ENCODE measurements at regions not wholly inside any gene's neighbourhood (a gene's known extent, or its start where the extent isn't known, plus 50 kb on each side); places are given as distances from the start of the nearest gene placed in this dataset.
"Not testable (repeated sequence)": the region's sequence is repeated elsewhere in the genome, so short reads cannot be mapped to it uniquely, and the experiment has no call there.

DNA sequence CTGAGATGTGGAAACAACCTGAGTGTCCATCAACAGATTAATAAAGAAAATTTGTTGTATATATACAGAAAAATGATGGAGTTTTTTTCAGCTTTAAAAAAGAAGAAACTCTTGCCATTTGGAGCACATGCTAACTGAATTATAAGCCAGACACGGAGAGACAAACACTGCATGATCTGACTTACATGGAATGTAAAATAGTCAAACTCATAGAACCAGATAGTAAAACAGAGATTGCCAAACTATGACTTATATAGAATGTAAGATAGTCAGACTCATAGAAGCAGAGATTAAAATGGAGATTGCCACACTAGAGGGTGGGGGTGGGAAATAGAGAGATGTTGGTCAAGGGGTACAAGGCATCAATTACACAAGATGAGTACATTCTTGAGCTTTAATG lies 1786.6 kb downstream of the PLA2G4A start:
- no peak for DNase-seq (ENCODE audit: low spot score)
- in situ Hi-C loops (cut with MboI; ENCODE audit: low sequenced_read_pairs, unreplicated experiment) = no loop called here
- TF ChIP-seq, protein P1, sequence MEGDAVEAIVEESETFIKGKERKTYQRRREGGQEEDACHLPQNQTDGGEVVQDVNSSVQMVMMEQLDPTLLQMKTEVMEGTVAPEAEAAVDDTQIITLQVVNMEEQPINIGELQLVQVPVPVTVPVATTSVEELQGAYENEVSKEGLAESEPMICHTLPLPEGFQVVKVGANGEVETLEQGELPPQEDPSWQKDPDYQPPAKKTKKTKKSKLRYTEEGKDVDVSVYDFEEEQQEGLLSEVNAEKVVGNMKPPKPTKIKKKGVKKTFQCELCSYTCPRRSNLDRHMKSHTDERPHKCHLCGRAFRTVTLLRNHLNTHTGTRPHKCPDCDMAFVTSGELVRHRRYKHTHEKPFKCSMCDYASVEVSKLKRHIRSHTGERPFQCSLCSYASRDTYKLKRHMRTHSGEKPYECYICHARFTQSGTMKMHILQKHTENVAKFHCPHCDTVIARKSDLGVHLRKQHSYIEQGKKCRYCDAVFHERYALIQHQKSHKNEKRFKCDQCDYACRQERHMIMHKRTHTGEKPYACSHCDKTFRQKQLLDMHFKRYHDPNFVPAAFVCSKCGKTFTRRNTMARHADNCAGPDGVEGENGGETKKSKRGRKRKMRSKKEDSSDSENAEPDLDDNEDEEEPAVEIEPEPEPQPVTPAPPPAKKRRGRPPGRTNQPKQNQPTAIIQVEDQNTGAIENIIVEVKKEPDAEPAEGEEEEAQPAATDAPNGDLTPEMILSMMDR (IDR thresholded peaks at IDR 0.05; ENCODE audit: borderline replicate concordance, control extremely low read depth, extremely low read depth, insufficient read depth, missing control alignments) = no peak

DNA sequence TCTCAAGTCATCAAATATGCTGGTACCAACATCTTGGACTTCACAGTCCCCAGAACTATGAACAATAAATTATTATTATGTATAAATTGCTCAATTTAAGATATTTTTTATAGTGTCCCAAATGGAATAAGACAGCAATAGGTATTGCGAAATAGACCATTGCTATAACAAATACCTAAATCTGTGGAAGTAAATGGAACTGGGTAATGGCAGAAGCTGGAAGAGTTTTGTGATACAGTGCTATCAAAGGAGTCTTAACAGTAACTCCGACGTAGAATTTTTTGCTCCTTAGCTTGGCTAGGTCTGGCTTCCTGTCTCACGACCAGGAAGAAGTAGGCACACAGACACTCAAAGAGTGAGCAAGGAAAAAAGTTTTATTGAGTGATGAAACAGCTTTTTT lies 1791.5 kb downstream of the PLA2G4A start:
- DNase-seq (ENCODE audit: low spot score) = no peak
- in situ Hi-C loops (cut with MboI; ENCODE audit: low sequenced_read_pairs, unreplicated experiment) = no loop called here
- TF ChIP-seq, protein P1 (IDR thresholded peaks at IDR 0.05; ENCODE audit: borderline replicate concordance, control extremely low read depth, extremely low read depth, insufficient read depth, missing control alignments) = no peak

DNA sequence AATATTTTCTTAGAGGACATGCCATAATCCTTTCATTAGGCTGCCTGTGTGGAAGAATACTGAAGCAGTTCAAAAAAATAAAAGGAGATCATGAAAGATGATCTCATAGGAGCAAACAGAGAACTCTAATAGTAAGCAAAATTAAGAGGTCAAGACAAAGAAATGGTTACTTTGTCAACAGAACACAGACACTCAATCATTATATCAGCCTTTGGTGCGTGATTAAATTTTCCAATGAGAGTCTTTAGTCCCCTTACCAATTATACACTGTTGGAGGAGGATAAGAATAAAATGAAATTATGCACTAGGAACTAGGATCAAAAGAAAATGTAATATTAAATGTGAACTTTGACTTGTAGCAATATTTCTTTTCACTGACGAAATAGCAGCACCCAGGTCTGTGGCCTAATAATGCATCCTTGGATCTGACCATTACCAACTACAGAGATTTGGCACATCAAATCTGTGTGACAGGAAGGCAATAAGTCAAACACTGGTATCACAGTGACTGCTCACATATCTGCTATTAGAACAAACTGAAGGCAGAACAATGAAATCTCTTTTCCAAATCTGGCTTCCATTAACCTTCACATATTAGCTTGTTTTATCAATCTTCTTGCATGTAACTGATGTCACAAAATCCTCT lies 1812.9 kb downstream of the PLA2G4A start:
- in situ Hi-C loops (cut with MboI; ENCODE audit: low sequenced_read_pairs, unreplicated experiment) = no loop called here
- TF ChIP-seq, protein P1 (IDR thresholded peaks at IDR 0.05; ENCODE audit: borderline replicate concordance, control extremely low read depth, extremely low read depth, insufficient read depth, missing control alignments) = no peak

DNA sequence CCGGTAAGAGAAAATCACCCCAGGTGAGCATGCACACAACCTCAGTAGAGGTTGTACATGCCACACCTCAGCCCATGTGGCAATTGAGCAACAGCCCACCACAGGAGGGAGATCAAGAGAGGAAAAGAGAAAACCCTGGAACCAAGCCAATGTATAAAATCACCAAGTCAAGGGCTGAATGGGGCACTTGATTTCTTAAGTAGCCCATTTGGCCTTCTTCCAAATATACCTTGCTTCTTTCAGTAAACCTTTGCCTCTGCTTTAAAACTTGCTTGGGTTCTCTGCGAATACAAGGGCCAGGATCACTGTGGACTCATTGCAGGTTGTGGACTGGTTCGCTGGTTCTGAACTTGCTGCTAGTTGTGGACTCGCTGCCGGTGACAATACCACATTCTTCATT lies 1814.0 kb downstream of the PLA2G4A start:
- in situ Hi-C loops (cut with MboI; ENCODE audit: low sequenced_read_pairs, unreplicated experiment) = no loop called here

More for the DNA sequence above, 1812.9 kb downstream of the PLA2G4A start:
- DNase-seq (ENCODE audit: low spot score) = no peak

DNA sequence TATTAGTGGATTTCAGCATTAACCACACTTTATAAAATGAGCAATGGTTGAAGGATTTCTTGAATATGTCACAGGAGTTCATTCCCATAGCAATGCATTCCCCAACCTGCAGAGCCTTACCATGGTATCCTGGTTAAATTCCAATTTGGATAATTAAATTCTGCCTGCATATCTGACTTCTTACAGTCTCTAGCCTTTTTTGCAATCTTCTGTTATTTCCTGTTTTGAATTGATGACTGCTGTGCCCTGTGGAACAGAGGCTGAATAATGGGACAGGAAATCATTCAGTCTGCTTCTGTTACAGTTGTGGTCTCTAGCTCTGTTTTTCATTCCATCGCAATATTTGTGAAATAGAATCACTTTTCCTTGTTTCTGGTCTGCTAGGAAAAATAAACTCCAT lies 1823.9 kb downstream of the PLA2G4A start:
- TF ChIP-seq, protein P1 (IDR thresholded peaks at IDR 0.05; ENCODE audit: borderline replicate concordance, control extremely low read depth, extremely low read depth, insufficient read depth, missing control alignments) = no peak
- DNase-seq (ENCODE audit: low spot score) = no peak
- in situ Hi-C loops (cut with MboI; ENCODE audit: low sequenced_read_pairs, unreplicated experiment) = no loop called here

More for the DNA sequence above, 1814.0 kb downstream of the PLA2G4A start:
- DNase-seq (ENCODE audit: low spot score) = no peak
- TF ChIP-seq, protein P1 (IDR thresholded peaks at IDR 0.05; ENCODE audit: borderline replicate concordance, control extremely low read depth, extremely low read depth, insufficient read depth, missing control alignments) = no peak

DNA sequence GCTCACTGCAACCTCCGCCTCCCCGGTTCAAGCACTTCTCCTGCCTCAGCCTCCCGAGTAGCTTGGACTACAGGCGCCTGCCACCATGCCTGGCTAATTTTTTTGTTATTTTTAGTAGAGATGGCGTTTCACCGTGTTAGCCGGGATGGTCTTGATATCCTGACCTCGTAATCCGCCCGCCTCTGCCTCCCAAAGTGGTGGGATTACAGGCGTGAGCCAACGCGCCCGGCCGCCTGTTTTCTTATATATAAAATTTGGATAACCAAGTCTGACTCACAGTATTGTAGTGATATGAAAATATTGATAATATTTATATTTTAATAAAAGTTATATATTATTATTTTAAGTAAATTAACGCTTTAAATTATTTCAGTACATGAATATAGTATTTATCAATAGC lies 1821.7 kb downstream of the BRINP3 start:
- in situ Hi-C loops (cut with MboI; ENCODE audit: low sequenced_read_pairs, unreplicated experiment); DNase-seq (ENCODE audit: low spot score): not testable (repeated sequence)

DNA sequence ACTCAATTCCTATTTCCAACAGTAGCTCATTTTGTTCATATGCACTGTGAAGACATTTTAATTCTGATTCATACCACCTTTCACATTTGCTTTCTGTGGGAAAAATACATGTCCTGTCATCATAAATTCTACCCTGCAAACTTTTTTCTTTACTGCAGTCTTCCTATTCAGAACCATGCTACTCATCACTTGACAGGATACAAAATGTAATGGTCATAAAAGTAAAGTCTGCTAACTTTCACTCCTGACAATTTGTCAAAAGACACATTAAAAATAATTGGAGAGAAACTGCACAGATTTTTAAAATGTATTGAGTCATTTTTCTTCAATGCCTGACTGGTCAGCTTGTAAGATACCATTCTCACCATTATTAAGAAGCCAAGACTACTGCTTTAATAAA lies 1817.1 kb downstream of the BRINP3 start:
- DNase-seq (ENCODE audit: low spot score) = no peak
- in situ Hi-C loops (cut with MboI; ENCODE audit: low sequenced_read_pairs, unreplicated experiment) = no loop called here
- TF ChIP-seq, protein P1 (IDR thresholded peaks at IDR 0.05; ENCODE audit: borderline replicate concordance, control extremely low read depth, extremely low read depth, insufficient read depth, missing control alignments) = no peak

Measured in GM13976 (cell line).